Stimulated activated CD4-positive, alpha-beta T cell treated with anti-CD3 and anti-CD28 coated beads, TNF-alpha, amount 100 ng/mL, for 1 hour (primary cell): ENCODE measurements at regions not wholly inside any gene's neighbourhood (a gene's known extent, or its start where the extent isn't known, plus 50 kb on each side); places are given as distances from the start of the nearest gene placed in this dataset.

Experiments
- DNase-seq, 3 donors: peaks; one replicate each; pipeline ENCODE4 v3.0.0-alpha.2; 2020; ENCODE audit warnings: low read depth in 3 of 3, low spot score in 1 of 3

DNA sequence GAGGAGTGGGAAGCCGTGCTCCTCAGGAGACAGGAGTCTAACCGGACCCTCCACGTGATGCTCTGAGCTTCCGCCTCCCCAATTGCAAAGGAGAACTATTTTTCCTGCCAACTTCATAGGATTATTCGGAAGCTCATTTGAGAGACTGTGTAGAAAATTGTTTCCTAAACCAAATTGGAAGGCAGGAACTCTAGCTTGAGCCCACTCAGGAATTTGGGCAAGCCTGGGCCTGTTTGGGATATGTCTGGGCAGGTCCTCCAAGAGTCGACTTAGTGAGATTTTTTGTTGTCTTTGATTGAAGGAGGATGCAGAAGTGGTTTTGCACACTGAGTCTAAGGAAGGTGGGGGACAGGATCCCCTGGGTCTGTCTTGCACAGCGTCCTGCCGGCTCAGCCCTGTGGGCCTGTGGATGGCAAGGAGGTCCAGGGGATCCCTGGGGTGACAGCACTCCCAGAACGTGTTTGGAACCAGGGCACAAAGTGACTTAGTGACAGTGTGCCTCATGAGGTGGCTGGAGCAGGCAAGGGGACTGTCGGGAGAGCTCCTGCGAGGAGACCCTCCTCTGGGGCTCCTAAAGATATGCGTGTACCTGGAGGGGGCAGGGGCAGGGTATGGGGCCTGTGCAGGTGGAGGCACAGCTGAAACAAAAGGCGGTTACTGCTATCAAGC lies 283.3 kb downstream of the NSG2 start:
- DNase-seq: no peak

DNA sequence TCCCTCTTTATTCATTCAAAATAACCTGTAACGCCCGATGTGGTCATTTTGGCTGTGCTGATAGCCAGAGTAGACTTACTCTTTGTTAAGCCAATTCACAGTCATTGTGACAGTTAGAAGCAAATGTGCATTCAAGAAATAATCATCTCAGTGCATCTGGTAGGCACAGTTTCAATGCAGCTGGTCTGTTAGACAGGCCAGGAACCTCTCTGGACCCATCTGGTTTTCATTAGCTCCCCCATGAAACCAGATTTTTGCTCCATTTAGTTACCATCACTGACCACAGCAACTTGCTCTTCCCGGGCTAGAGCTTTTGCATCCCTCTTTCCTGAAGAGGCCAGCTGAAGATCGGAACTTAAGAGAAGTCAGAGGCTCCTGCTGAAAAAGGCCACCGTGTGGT lies 284.2 kb downstream of the NSG2 start:
- no peak for DNase-seq

GRCh38 chr5:174335682-174336364 lies 290.3 kb downstream of the NSG2 start:
- DNase-seq: no peak

GRCh38 chr5:174336479-174336878 lies 291.0 kb downstream of the NSG2 start:
- DNase-seq: no peak

- no peak for DNase-seq
Measured at GRCh38 chr5:174337276-174338184, 292.0 kb downstream of the NSG2 start.

- no peak for DNase-seq
Measured at GRCh38 chr5:174338185-174339010, 292.9 kb downstream of the NSG2 start.

GRCh38 chr5:174339130-174339529 lies 293.6 kb downstream of the NSG2 start:
- no peak for DNase-seq

DNA sequence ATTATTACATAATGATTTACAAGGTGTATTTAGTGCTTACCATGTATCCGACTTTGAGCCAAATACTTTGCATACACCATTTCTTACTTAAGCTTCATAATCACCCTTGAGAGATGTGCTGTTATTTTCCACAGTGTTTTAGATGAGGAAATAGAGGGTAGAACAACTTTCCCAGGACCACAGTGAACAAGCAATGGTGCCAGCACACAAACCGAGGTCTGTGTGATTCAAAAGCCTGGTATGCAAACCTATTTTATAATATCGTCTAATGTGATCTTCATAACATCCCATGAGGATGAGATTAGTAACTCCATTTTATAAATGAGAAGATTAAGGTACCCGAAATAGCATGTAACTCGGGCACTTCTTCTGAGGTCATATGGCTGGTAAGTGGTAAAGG lies 294.7 kb downstream of the NSG2 start:
- no peak for DNase-seq

DNA sequence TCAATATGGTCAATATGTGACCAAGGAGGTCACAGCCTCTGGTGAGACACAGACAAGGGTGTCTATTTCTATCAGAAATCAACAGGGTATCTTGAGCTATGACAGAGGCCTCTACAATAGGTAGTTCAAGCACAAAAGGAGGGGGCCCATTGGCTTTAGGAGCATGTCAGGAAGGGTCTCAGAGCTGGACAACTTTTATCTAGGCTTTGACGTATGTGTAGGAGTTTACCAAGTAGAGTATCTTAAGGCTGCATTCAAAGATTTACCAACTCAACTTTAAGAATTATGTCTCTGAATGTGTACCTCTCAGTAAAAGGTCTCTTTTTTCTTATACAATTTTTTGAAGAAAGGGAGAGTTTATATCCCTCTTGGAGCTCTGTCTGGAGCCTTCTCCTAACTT lies 297.2 kb downstream of the NSG2 start:
- DNase-seq: no peak

- DNase-seq: no peak
Measured at GRCh38 chr5:174343826-174344225, 298.3 kb downstream of the NSG2 start.

DNA sequence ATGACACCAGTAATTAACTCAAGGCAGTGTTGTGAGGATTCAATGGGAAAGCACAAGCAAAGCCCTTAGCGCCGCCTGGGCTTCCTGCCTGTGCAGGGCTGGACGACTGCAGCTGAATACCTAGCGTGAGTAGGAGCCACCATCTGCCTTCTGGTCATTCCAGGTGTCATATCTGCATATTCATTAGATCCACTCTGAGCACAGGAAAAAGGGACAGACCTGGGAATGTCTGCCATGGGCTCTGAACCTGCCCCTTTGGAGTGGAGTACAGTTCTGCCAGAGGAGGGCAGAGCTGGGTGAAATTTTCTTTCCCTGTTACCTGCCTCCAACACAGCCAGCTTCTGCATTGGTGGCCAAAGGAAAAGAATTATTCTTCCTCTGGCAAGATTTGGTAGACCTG lies 298.8 kb downstream of the NSG2 start:
- DNase-seq: no peak

DNA sequence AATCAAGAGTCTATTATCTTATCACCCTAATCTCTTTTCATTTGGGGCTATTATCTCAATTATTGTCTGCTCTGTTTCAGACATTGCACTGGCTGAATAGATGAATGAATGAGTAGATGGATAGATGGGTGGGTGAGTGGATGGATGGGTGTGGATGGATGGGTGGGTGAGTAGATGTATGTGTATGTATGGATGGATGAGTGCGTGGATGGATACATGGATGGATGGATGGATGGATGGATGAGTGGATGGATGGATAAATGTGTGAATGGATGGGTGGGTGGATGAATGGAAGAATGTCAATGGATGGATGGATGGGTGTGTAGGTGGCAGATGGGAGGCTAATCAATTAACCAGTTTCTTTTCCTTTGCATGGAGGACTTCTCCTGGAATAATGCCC lies 301.7 kb downstream of the NSG2 start:
- DNase-seq: no peak

GRCh38 chr5:174348311-174348981 lies 302.9 kb downstream of the NSG2 start:
- no peak for DNase-seq

GRCh38 chr5:174352681-174353080 lies 307.2 kb downstream of the NSG2 start:
- DNase-seq: no peak

GRCh38 chr5:174354571-174354970 lies 309.1 kb downstream of the NSG2 start:
- DNase-seq: no peak

- DNase-seq: no peak
Measured at GRCh38 chr5:174355208-174355612, 309.7 kb downstream of the NSG2 start.

- no peak for DNase-seq
Measured at GRCh38 chr5:174355995-174356394, 310.5 kb downstream of the NSG2 start.

- DNase-seq: no peak
Measured at GRCh38 chr5:174356536-174356935, 311.0 kb downstream of the NSG2 start.

DNA sequence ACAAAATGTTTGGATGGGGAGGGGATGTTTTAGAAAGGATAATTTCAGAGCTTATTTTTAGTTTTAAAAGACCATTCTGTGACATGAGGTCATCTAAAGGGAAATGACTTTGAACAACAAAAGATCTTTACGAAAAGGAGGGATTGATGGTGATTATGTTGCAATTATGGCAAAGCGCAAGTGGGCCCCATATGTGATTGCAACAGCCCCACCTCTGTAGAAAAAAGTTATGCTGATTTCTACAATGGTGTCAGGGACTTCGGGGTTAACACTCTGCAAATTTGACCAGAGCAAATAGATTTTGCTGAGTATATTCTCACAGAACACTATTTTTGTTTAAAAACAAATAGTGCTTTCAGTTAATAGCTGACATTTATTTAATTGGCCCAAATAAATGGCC lies 312.8 kb downstream of the NSG2 start:
- no peak for DNase-seq

DNA sequence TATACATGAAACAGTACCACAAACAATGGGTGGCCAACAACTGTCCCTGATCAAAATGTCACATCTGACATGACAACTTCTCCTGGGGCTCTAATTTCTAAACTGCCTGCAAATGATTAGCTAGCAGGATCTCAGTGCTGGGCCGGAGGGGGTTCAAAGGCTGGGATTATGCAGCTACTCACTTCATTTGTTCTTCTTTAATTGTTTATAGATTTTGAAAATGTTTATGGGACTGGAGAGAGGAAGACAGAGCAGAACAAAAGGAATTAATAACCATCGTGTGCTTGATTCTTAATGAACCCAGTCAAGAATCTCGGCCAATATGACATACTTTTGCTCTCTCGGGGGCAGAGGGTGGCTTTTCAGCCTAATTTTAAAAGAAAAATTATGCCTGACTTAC lies 313.6 kb downstream of the NSG2 start:
- no peak for DNase-seq

DNA sequence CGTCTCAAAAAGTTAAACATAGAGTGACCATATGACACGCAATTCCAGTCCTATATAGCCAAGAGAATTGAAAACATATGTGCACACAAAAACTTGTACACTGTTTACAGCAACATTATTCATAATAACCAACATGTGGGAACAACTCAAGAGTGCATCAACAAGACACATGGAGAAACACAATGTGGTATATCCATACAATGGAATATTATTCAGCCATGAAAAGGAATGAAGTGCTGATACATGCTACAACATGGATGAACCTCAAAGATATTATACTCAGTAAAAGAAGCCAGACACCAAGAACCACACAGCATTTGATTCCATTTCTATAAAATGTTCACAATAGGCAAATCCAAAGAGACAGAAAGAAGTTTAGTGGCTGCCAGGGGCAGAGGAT lies 317.0 kb downstream of the NSG2 start:
- no peak for DNase-seq
